ENCODE measurements at regions not wholly inside any gene's neighbourhood (a gene's known extent, or its start where the extent isn't known, plus 50 kb on each side); places are given as distances from the start of the nearest gene placed in this dataset.
A peak's percentile ranks its signal among the peaks of the same experiment; 100 is the strongest.

GRCh38 chr13:40146611-40147117 lies 491.2 kb downstream of the COG6 start:
- DNase-seq (ENCODE audit: low read depth): no peak

- DNase-seq (ENCODE audit: low read depth): no peak
Measured at GRCh38 chr13:40148101-40148500, 492.6 kb downstream of the COG6 start.

GRCh38 chr13:40148742-40149141 lies 493.3 kb downstream of the COG6 start:
- no peak for DNase-seq (ENCODE audit: low read depth)

GRCh38 chr13:40149611-40150274 lies 494.3 kb downstream of the COG6 start:
- peak; percentile 87 for DNase-seq (ENCODE audit: low read depth)

- no peak for DNase-seq (ENCODE audit: low read depth)
Measured at GRCh38 chr13:40151673-40152072, 496.2 kb downstream of the COG6 start.

GRCh38 chr13:40152145-40152544 lies 496.7 kb downstream of the COG6 start:
- DNase-seq (ENCODE audit: low read depth): peak; percentile 76

- DNase-seq (ENCODE audit: low read depth): no peak
Measured at GRCh38 chr13:40152922-40153321, 497.5 kb downstream of the COG6 start.

- DNase-seq (ENCODE audit: low read depth): no peak
Measured at GRCh38 chr13:40153516-40153915, 498.1 kb downstream of the COG6 start.

GRCh38 chr13:40155201-40155600 lies 499.7 kb downstream of the COG6 start:
- DNase-seq (ENCODE audit: low read depth): no peak

GRCh38 chr13:40158218-40158617 lies 502.8 kb downstream of the COG6 start:
- no peak for DNase-seq (ENCODE audit: low read depth)

- DNase-seq (ENCODE audit: low read depth): no peak
Measured at GRCh38 chr13:40158757-40159156, 503.3 kb downstream of the COG6 start.

GRCh38 chr13:40159736-40160135 lies 504.3 kb downstream of the COG6 start:
- DNase-seq (ENCODE audit: low read depth): no peak

- DNase-seq (ENCODE audit: low read depth): no peak
Measured at GRCh38 chr13:40160618-40161350, 505.3 kb downstream of the COG6 start.

- no peak for DNase-seq (ENCODE audit: low read depth)
Measured at GRCh38 chr13:40161351-40161810, 505.1 kb downstream of the FOXO1 start.

GRCh38 chr13:40161931-40162330 lies 504.5 kb downstream of the FOXO1 start:
- no peak for DNase-seq (ENCODE audit: low read depth)

GRCh38 chr13:40163066-40164000 lies 503.1 kb downstream of the FOXO1 start:
- DNase-seq (ENCODE audit: low read depth): no peak

- DNase-seq (ENCODE audit: low read depth): peak; percentile 29
Measured at GRCh38 chr13:40164133-40164532, 502.3 kb downstream of the FOXO1 start.

GRCh38 chr13:40165316-40165932 lies 501.0 kb downstream of the FOXO1 start:
- DNase-seq (ENCODE audit: low read depth): no peak

- DNase-seq (ENCODE audit: low read depth): no peak
Measured at GRCh38 chr13:40167327-40167726, 499.1 kb downstream of the FOXO1 start.

- DNase-seq (ENCODE audit: low read depth): no peak
Measured at GRCh38 chr13:40168425-40169166, 497.8 kb downstream of the FOXO1 start.

GRCh38 chr13:40169476-40169875 lies 497.0 kb downstream of the FOXO1 start:
- DNase-seq (ENCODE audit: low read depth): no peak
